Trophoblast cell (in vitro differentiated cells and primary cell): ENCODE measurements at regions not wholly inside any gene's neighbourhood (a gene's known extent, or its start where the extent isn't known, plus 50 kb on each side); places are given as distances from the start of the nearest gene placed in this dataset.

Source experiments
- DNase-seq, 2 donors: peaks; one replicate each; pipeline ENCODE4 v3.0.0-alpha.2; 2016
- H2AFZ ChIP-seq: 2 replicates; pipeline ENCODE4 v1.6.1; 2013; ENCODE audit warnings: low read length, moderate library complexity, mild to moderate bottlenecking; ENCODE audit not compliant: insufficient read depth, poor library complexity
- H2AK5ac ChIP-seq: 2 replicates; pipeline ENCODE4 v1.6.1; 2013; ENCODE audit warnings: mild to moderate bottlenecking, low read length
- H2BK120ac ChIP-seq: 2 replicates; pipeline ENCODE4 v1.6.1; 2013; ENCODE audit warnings: low read length, mild to moderate bottlenecking, moderate library complexity; ENCODE audit not compliant: insufficient read depth, poor library complexity
- H2BK12ac ChIP-seq: 2 replicates; pipeline ENCODE4 v1.6.1; 2013; ENCODE audit warnings: mild to moderate bottlenecking, low read length, moderate library complexity
- H2BK5ac ChIP-seq: 2 replicates; pipeline ENCODE4 v1.6.1; 2013; ENCODE audit warnings: low read length, low read depth, moderate library complexity, mild to moderate bottlenecking; ENCODE audit not compliant: poor library complexity
- H3K14ac ChIP-seq: 2 replicates; pipeline ENCODE4 v1.6.1; 2013; ENCODE audit warnings: mild to moderate bottlenecking, low read length
- H3K18ac ChIP-seq: 2 replicates; pipeline ENCODE4 v1.6.1; 2013; ENCODE audit warnings: mild to moderate bottlenecking, low read length
- H3K23ac ChIP-seq: 2 replicates; pipeline ENCODE4 v1.6.1; 2013; ENCODE audit warnings: low read length
- H3K27ac ChIP-seq: 2 replicates; pipeline ENCODE4 v1.5.1; 2013; ENCODE audit warnings: low read depth, mild to moderate bottlenecking, inconsistent platforms, low read length, moderate library complexity
- H3K27me3 ChIP-seq: 2 replicates; pipeline ENCODE4 v1.6.1; 2013; ENCODE audit warnings: inconsistent platforms, mild to moderate bottlenecking, low read length, moderate library complexity; ENCODE audit not compliant: insufficient read depth
- H3K36me3 ChIP-seq, 2 experiments: 1 replicate in 1 of 2; 2 replicates in 1 of 2; pipeline ENCODE4 v1.6.1; 2013; ENCODE audit warnings: low read length in 2 of 2, mild to moderate bottlenecking in 2 of 2, moderate library complexity in 1 of 2; ENCODE audit not compliant: insufficient read depth in 2 of 2, control insufficient read depth in 1 of 2
- H3K4ac ChIP-seq: 2 replicates; pipeline ENCODE4 v1.6.1; 2013; ENCODE audit warnings: low read depth, mild to moderate bottlenecking, low read length, moderate library complexity
- H3K4me1 ChIP-seq, 2 experiments: 1 replicate in 1 of 2; 2 replicates in 1 of 2; pipeline ENCODE4 v1.6.1; 2013; ENCODE audit warnings: low read length in 2 of 2, mild to moderate bottlenecking in 2 of 2, moderate library complexity in 1 of 2; ENCODE audit not compliant: insufficient read depth in 2 of 2, control insufficient read depth in 1 of 2
- H3K4me2 ChIP-seq: 2 replicates; pipeline ENCODE4 v1.6.1; 2013; ENCODE audit warnings: inconsistent platforms, mild to moderate bottlenecking, low read length, moderate library complexity
- H3K4me3 ChIP-seq: 2 replicates; pipeline ENCODE4 v1.5.1; 2013; ENCODE audit warnings: mild to moderate bottlenecking, low read depth, low read length, inconsistent platforms
- H3K79me1 ChIP-seq: one replicate; pipeline ENCODE4 v1.6.1; 2013; ENCODE audit warnings: low read length
- H3K79me2 ChIP-seq: 2 replicates; pipeline ENCODE4 v1.6.1; 2013; ENCODE audit warnings: low read length, mild to moderate bottlenecking; ENCODE audit not compliant: control insufficient read depth, insufficient read depth, poor library complexity
- H3K9ac ChIP-seq: 2 replicates; pipeline ENCODE4 v1.6.1; 2013; ENCODE audit warnings: mild to moderate bottlenecking, low read length
- H3K9me3 ChIP-seq: 2 replicates; pipeline ENCODE4 v1.6.1; 2013; ENCODE audit warnings: low read depth, mild to moderate bottlenecking, control low read depth, inconsistent platforms, low read length; ENCODE audit not compliant: insufficient read depth
- H4K12ac ChIP-seq: 2 replicates; pipeline ENCODE4 v1.6.1; 2013; ENCODE audit warnings: low read depth, mild to moderate bottlenecking, low read length, moderate library complexity
- H4K8ac ChIP-seq: 2 replicates; pipeline ENCODE4 v1.6.1; 2013; ENCODE audit warnings: low read depth, mild to moderate bottlenecking, low read length, moderate library complexity
- H4K91ac ChIP-seq: one replicate; pipeline ENCODE4 v1.6.1; 2013; ENCODE audit warnings: low read depth, mild to moderate bottlenecking, low read length, moderate library complexity
- WGBS: extraction: QIAGEN DNeasy Blood & Tissue Kit; methylation state at CpG from one replicate; pipeline ENCODE4 v1.1.7; 2013; ENCODE audit warnings: missing lambda C conversion rate; ENCODE audit not compliant: insufficient read length, insufficient coverage; ENCODE audit errors: extremely low coverage; 5-methylcytosine and 5-hydroxymethylcytosine counted together

DNA sequence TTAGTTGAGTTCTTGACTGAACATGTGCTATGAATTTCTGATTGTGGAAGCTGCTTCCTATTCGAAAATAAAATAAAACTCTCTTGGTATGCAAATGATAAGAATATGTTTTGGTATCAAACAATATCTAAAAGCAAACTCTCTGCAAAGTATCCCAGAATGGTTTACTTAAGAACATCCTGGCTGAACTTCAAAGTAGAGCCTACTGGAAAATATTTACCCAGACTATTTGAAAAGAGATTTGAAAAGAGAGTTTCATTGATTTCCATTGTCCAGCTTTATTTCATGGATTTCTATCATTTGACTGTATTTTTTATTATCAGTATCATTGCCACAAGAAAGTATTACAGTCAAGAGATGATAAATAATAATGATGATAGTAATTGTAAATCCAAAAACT is 171.1 kb upstream of the SLC7A11 start:
- Histone ChIP-seq H3K4ac (no peak overlapping the region), H3K4me3 (no peak overlapping the region), H3K27me3 (no peaks in the 10 kb centered on the region), H2BK12ac (no peak overlapping the region), H3K4me1 (no peaks in the 10 kb centered on the region), H3K18ac (no peak overlapping the region), H2AFZ (no peak overlapping the region), H3K36me3 (no peaks in the 10 kb centered on the region), H2BK120ac (no peak overlapping the region), H3K79me1 (no peaks in the 10 kb centered on the region), H3K27ac (no peak overlapping the region), H4K8ac (no peak overlapping the region), H2BK5ac (no peak overlapping the region), H2AK5ac (no peak overlapping the region), H3K23ac (no peak overlapping the region), H4K12ac (no peak overlapping the region), H3K9me3 (no peaks in the 10 kb centered on the region), H4K91ac (no peak overlapping the region), H3K79me2 (no peaks in the 10 kb centered on the region), H3K4me2 (no peak overlapping the region), H3K9ac (no peak overlapping the region), H3K14ac (no peak overlapping the region)
- no CpG with 5 or more reads among the region's 1 CpG for WGBS
- no peak for DNase-seq

DNA sequence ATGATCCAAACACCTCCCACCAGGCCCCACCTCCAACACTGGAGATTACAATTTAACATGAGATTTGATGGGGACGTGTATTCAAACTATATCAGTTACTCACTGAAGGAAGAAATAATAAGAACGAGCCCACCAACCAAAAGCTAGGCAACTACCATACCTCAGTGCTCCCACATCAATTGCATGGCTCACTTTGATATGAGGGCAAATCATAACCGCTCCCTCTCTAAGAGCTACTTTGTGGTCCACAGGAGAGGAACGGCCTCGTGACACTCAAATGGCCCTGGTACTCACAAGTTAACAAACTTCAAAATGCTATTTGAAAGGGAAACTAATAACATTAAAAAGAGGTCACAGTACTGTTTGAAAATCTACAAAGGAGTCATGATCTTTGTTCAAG is 170.7 kb upstream of the SLC7A11 start:
- DNase-seq: no peak
- Histone ChIP-seq H3K4me1 (no peaks in the 10 kb centered on the region), H4K91ac (no peak overlapping the region), H4K8ac (no peak overlapping the region), H3K79me1 (no peaks in the 10 kb centered on the region), H3K9me3 (no peaks in the 10 kb centered on the region), H3K14ac (no peak overlapping the region), H2BK12ac (no peak overlapping the region), H3K4me3 (no peak overlapping the region), H3K18ac (no peak overlapping the region), H3K27me3 (no peaks in the 10 kb centered on the region), H2BK5ac (no peak overlapping the region), H3K23ac (no peak overlapping the region), H3K79me2 (no peaks in the 10 kb centered on the region), H3K36me3 (no peaks in the 10 kb centered on the region), H2BK120ac (no peak overlapping the region), H4K12ac (no peak overlapping the region), H2AK5ac (no peak overlapping the region), H3K4me2 (no peak overlapping the region), H3K4ac (no peak overlapping the region), H3K27ac (no peak overlapping the region), H2AFZ (no peak overlapping the region), H3K9ac (no peak overlapping the region)
- WGBS: no CpG with 5 or more reads among the region's 5 CpGs

DNA sequence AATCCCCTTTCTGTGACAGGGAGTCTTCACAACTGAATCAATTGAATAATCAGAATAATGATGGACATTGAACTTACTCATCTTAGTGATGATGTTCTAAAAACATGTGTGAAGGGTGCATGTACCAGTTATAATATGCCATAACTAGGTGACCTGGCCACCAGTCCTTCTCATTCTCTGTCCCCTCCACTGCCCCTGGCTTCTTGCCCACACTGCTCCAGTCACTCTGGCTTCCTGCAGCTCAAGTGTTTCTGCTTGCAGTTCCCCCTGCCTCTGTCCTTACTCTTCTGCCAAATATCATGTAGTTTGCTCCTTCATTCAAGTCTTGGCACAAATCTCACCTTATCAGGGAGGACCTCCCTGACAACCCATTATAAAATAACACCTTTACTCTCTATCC is 168.1 kb upstream of the SLC7A11 start:
- Histone ChIP-seq H3K36me3 (no peaks in the 10 kb centered on the region), H3K14ac (no peak overlapping the region), H3K4me1 (peaks cover 0 to 3% of the 10 kb centered on the region in 2 experiments), H3K9me3 (no peaks in the 10 kb centered on the region), H4K12ac (no peak overlapping the region), H3K27me3 (no peaks in the 10 kb centered on the region), H3K9ac (no peak overlapping the region), H3K27ac (no peak overlapping the region), H3K18ac (no peak overlapping the region), H3K79me2 (no peaks in the 10 kb centered on the region), H3K4me2 (no peak overlapping the region), H2BK12ac (no peak overlapping the region), H3K79me1 (no peaks in the 10 kb centered on the region), H4K91ac (no peak overlapping the region), H3K4me3 (no peak overlapping the region), H2AK5ac (no peak overlapping the region), H2BK120ac (no peak overlapping the region), H2BK5ac (no peak overlapping the region), H3K23ac (no peak overlapping the region), H2AFZ (no peak overlapping the region), H3K4ac (no peak overlapping the region), H4K8ac (no peak overlapping the region)
- no peak for DNase-seq

DNA sequence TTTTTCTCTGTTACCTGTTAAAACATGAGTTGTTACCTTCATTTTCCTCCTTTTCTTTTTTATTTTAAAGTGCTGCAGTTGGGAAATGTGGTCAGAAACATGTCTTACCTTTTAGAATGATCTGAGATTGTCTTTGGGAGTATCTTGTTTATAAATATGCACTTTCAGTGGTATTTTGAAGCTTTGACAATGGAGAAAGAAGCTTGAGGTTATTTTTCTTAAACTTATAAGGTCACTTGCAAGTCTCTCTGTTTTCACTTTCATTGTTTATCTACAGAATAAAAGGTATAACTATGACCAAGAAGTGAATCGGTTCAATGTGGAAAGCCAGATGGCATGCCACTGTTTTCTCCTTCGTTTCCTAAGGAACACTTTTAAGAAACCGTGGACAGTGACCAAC is 167.5 kb upstream of the SLC7A11 start:
- H3K4me3 ChIP-seq: no peak overlapping the region
- H2BK5ac ChIP-seq: no peak overlapping the region
- H4K12ac ChIP-seq: no peak overlapping the region
- H2AK5ac ChIP-seq: no peak overlapping the region
- H3K79me2 ChIP-seq: no peaks in the 10 kb centered on the region
- H3K14ac ChIP-seq: no peak overlapping the region
- no peaks in the 10 kb centered on the region for H3K9me3 ChIP-seq
- no peak overlapping the region for H2AFZ ChIP-seq
- H3K9ac ChIP-seq: no peak overlapping the region
- H3K4me2 ChIP-seq: no peak overlapping the region
- H3K23ac ChIP-seq: no peak overlapping the region
- WGBS: no CpG with 5 or more reads among the region's 3 CpGs
- no peak for DNase-seq
- no peak overlapping the region for H3K27ac ChIP-seq
- no peaks in the 10 kb centered on the region for H3K27me3 ChIP-seq
- H3K4me1 ChIP-seq: peaks cover 0 to 3% of the 10 kb centered on the region in 2 experiments
- H3K18ac ChIP-seq: no peak overlapping the region
- no peak overlapping the region for H2BK120ac ChIP-seq
- H4K91ac ChIP-seq: no peak overlapping the region
- no peak overlapping the region for H3K4ac ChIP-seq
- no peak overlapping the region for H4K8ac ChIP-seq
- no peaks in the 10 kb centered on the region for H3K79me1 ChIP-seq
- H2BK12ac ChIP-seq: no peak overlapping the region
- H3K36me3 ChIP-seq: no peaks in the 10 kb centered on the region
